H9 (cell line): ENCODE measurements at regions not wholly inside any gene's neighbourhood (a gene's known extent, or its start where the extent isn't known, plus 50 kb on each side); places are given as distances from the start of the nearest gene placed in this dataset.

Experiments
- DNase-seq: peaks from one replicate; pipeline ENCODE4 v3.0.0-alpha.2; 2017
- H2AFZ ChIP-seq: one replicate; pipeline ENCODE4 v1.6.1; 2013; ENCODE audit warnings: mild to moderate bottlenecking, low read length, control low read depth, moderate library complexity
- H2AK5ac ChIP-seq: 2 replicates; pipeline ENCODE4 v1.6.1; 2013; ENCODE audit warnings: low read length, control low read depth, mixed read lengths; ENCODE audit not compliant: insufficient read length
- H2BK120ac ChIP-seq: one replicate; pipeline ENCODE4 v1.6.1; 2013; ENCODE audit warnings: low read depth, mild to moderate bottlenecking, low read length, control low read depth, inconsistent platforms; ENCODE audit not compliant: poor library complexity, severe bottlenecking
- H2BK12ac ChIP-seq: 2 replicates; pipeline ENCODE4 v1.6.1; 2013; ENCODE audit warnings: low read length, control low read depth, mixed read lengths, low read depth; ENCODE audit not compliant: insufficient read length
- H2BK15ac ChIP-seq: 2 replicates; pipeline ENCODE4 v1.6.1; 2013; ENCODE audit warnings: low read depth, low read length, control low read depth
- H2BK20ac ChIP-seq: one replicate; pipeline ENCODE4 v1.6.1; 2013; ENCODE audit warnings: low read depth, mild to moderate bottlenecking, low read length, control low read depth, inconsistent platforms; ENCODE audit not compliant: poor library complexity, severe bottlenecking
- H2BK5ac ChIP-seq: 2 replicates; pipeline ENCODE4 v1.6.1; 2013; ENCODE audit warnings: low read length, control low read depth, mixed read lengths; ENCODE audit not compliant: insufficient read length
- H3K14ac ChIP-seq: 2 replicates; pipeline ENCODE4 v1.6.1; 2013; ENCODE audit warnings: low read length, control low read depth; ENCODE audit not compliant: insufficient read depth
- H3K18ac ChIP-seq: 2 replicates; pipeline ENCODE4 v1.6.1; 2013; ENCODE audit warnings: low read depth, mild to moderate bottlenecking, mixed read lengths, low read length, control low read depth; ENCODE audit not compliant: insufficient read length
- H3K23ac ChIP-seq: 2 replicates; pipeline ENCODE4 v1.6.1; 2013; ENCODE audit warnings: low read length, control low read depth, mixed read lengths, low read depth; ENCODE audit not compliant: insufficient read length
- H3K23me2 ChIP-seq: 2 replicates; pipeline ENCODE4 v1.6.1; 2013; ENCODE audit warnings: low read depth, mild to moderate bottlenecking, mixed read lengths, low read length, control low read depth; ENCODE audit not compliant: insufficient read length, poor library complexity, severe bottlenecking
- H3K27ac ChIP-seq: 2 replicates; pipeline ENCODE4 v1.5.1; 2013; ENCODE audit warnings: low read length, control low read depth, mixed read lengths, low read depth; ENCODE audit not compliant: insufficient read length
- H3K27me3 ChIP-seq: 2 replicates; pipeline ENCODE4 v1.6.1; 2013; ENCODE audit warnings: low read length, control low read depth, inconsistent platforms; ENCODE audit not compliant: insufficient read depth
- H3K4ac ChIP-seq: 2 replicates; pipeline ENCODE4 v1.6.1; 2013; ENCODE audit warnings: low read depth, mild to moderate bottlenecking, control low read depth, inconsistent platforms, low read length, moderate library complexity
- H3K4me1 ChIP-seq: 2 replicates; pipeline ENCODE4 v1.6.1; 2013; ENCODE audit warnings: low read length, control low read depth, inconsistent platforms; ENCODE audit not compliant: insufficient read depth
- H3K4me2 ChIP-seq: 2 replicates; pipeline ENCODE4 v1.6.1; 2013; ENCODE audit warnings: low read length, control low read depth, mixed read lengths; ENCODE audit not compliant: insufficient read length, insufficient read depth
- H3K56ac ChIP-seq: 2 replicates; pipeline ENCODE4 v1.6.1; 2013; ENCODE audit warnings: low read depth, mild to moderate bottlenecking, mixed read lengths, low read length, control low read depth; ENCODE audit not compliant: insufficient read length
- H3K79me1 ChIP-seq: 2 replicates; pipeline ENCODE4 v1.6.1; 2013; ENCODE audit warnings: low read depth, mild to moderate bottlenecking, moderate library complexity, low read length, control low read depth, inconsistent platforms; ENCODE audit not compliant: insufficient read depth, poor library complexity, severe bottlenecking
- H3K79me2 ChIP-seq: 2 replicates; pipeline ENCODE4 v1.6.1; 2013; ENCODE audit warnings: low read length, control low read depth, inconsistent platforms; ENCODE audit not compliant: insufficient read depth
- H3K9ac ChIP-seq: 2 replicates; pipeline ENCODE4 v1.6.1; 2013; ENCODE audit warnings: low read length, control low read depth, mixed read lengths; ENCODE audit not compliant: insufficient read length; ENCODE audit errors: extremely low read depth
- H3K9me3 ChIP-seq: one replicate; pipeline ENCODE4 v1.6.1; 2013; ENCODE audit warnings: low read depth, low read length, inconsistent platforms; ENCODE audit not compliant: control insufficient read depth
- H3T11ph ChIP-seq: one replicate; pipeline ENCODE4 v1.6.1; 2013; ENCODE audit warnings: mild to moderate bottlenecking, low read length, control low read depth, inconsistent platforms
- H4K20me1 ChIP-seq: one replicate; pipeline ENCODE4 v1.6.1; 2013; ENCODE audit not compliant: control insufficient read depth, insufficient read length, insufficient read depth
- H4K5ac ChIP-seq: 2 replicates; pipeline ENCODE4 v1.6.1; 2013; ENCODE audit warnings: low read depth, mild to moderate bottlenecking, mixed read lengths, low read length, control low read depth; ENCODE audit not compliant: insufficient read length
- H4K8ac ChIP-seq: replicated peaks from 2 replicates; pipeline ENCODE4 v1.6.1; 2013; ENCODE audit warnings: low read length, control low read depth, mixed read lengths, low read depth; ENCODE audit not compliant: insufficient read length
- H4K91ac ChIP-seq: 2 replicates; pipeline ENCODE4 v1.6.1; 2013; ENCODE audit warnings: low read depth, mild to moderate bottlenecking, moderate library complexity, mixed read lengths, low read length, control low read depth; ENCODE audit not compliant: insufficient read length
- H3K27ac Mint-ChIP-seq, 3 experiments: 2 replicates in 2 of 3; 3 replicates in 1 of 3; pipeline ENCODE4 v1.8.0; 2020 to 2021; ENCODE audit warnings: mixed read lengths in 3 of 3, mild to moderate bottlenecking in 1 of 3, moderate library complexity in 1 of 3
- H3K27me3 Mint-ChIP-seq: 2 replicates; pipeline ENCODE4 v1.8.0; 2021; ENCODE audit warnings: low read depth, mild to moderate bottlenecking, moderate library complexity, mixed read lengths
- H3K36me3 Mint-ChIP-seq, 3 experiments: 2 replicates in 2 of 3; 3 replicates in 1 of 3; pipeline ENCODE4 v1.8.0; 2020 to 2021; ENCODE audit warnings: low read depth in 3 of 3, mixed read lengths in 3 of 3; ENCODE audit not compliant: insufficient read depth in 1 of 3
- H3K4me1 Mint-ChIP-seq, 2 experiments: 2 replicates each; pipeline ENCODE4 v1.8.0; 2020; ENCODE audit warnings: mixed read lengths in 2 of 2
- H3K4me3 Mint-ChIP-seq, 2 experiments: 2 replicates in 1 of 2; 3 replicates in 1 of 2; pipeline ENCODE4 v1.8.0; 2020 to 2021; ENCODE audit warnings: mild to moderate bottlenecking in 2 of 2, mixed read lengths in 2 of 2, moderate library complexity in 1 of 2
- H3K9me3 Mint-ChIP-seq, 2 experiments: 2 replicates in 1 of 2; 3 replicates in 1 of 2; pipeline ENCODE4 v1.8.0; 2020; ENCODE audit warnings: mild to moderate bottlenecking in 2 of 2, mixed read lengths in 2 of 2, moderate library complexity in 1 of 2
- CTCF ChIP-seq: fragments of 200-600 bp; sonication (generic); conservative IDR thresholded peaks from 3 replicates; pipeline ENCODE4 v1.8.0; 2021; ENCODE audit warnings: antibody characterized with exemption, mild to moderate bottlenecking
- WGBS: extraction: QIAGEN DNeasy Blood & Tissue Kit; methylation state at CpG from one replicate; pipeline ENCODE4 v1.1.7; 2013; ENCODE audit warnings: missing lambda C conversion rate, low lambda C conversion rate, mixed read lengths; ENCODE audit not compliant: insufficient read length; ENCODE audit errors: extremely low coverage; 5-methylcytosine and 5-hydroxymethylcytosine counted together

GRCh38 chr1:14529475-14529874 lies 69.0 kb upstream of the KAZN start:
- Histone ChIP-seq H2BK20ac (no peak overlapping the region), H3K14ac (no peak overlapping the region), H2BK5ac (no peak overlapping the region), H3K27me3 (no peaks in the 10 kb centered on the region), H2BK12ac (no peak overlapping the region), H4K5ac (no peak overlapping the region), H4K91ac (no peak overlapping the region), H3K27ac (no peak overlapping the region), H2AFZ (no peak overlapping the region), H4K8ac (no peak overlapping the region), H2BK120ac (no peak overlapping the region), H4K20me1 (no peaks in the 10 kb centered on the region), H3K56ac (no peak overlapping the region), H3K23ac (no peak overlapping the region), H3K18ac (no peak overlapping the region), H2AK5ac (no peak overlapping the region), H3K4ac (no peak overlapping the region), H3K9me3 (no peaks in the 10 kb centered on the region), H2BK15ac (no peak overlapping the region), H3K9ac (no peak overlapping the region), H3K79me2 (no peaks in the 10 kb centered on the region), H3K79me1 (no peaks in the 10 kb centered on the region), H3T11ph (no peak overlapping the region), H3K23me2 (no peaks in the 10 kb centered on the region), H3K4me1 (no peaks in the 10 kb centered on the region), H3K4me2 (no peak overlapping the region)
- Mint-ChIP-seq H3K36me3 (no peaks in the 10 kb centered on the region), H3K27ac (no peak overlapping the region), H3K27me3 (peaks cover 10% of the 10 kb centered on the region), H3K4me3 (no peak overlapping the region), H3K4me1 (peaks cover 0 to 8% of the 10 kb centered on the region in 2 experiments; a peak in 2 of 4 replicates), H3K9me3 (no peaks in the 10 kb centered on the region)
- DNase-seq = no peak
- WGBS = no CpG with 5 or more reads among the region's 2 CpGs
- no peak for TF ChIP-seq CTCF
